OCI-LY7 (cell line): ENCODE measurements at regions not wholly inside any gene's neighbourhood (a gene's known extent, or its start where the extent isn't known, plus 50 kb on each side); places are given as distances from the start of the nearest gene placed in this dataset.

ENCODE experiments used
- BruUV-seq: library from RNA; stranded (reverse); fragments of 400-500 nt; replicated peaks from 2 replicates; lab custom pipeline; 2021; lab: Mats Ljungman, UMichigan
- CTCF ChIA-PET: fragments of 300-600 bp; sonication (Branson Sonifier 250); formaldehyde crosslinking; loops from one replicate; lab custom pipeline; 2022; ENCODE audit warnings: antibody characterized with exemption; ENCODE audit not compliant: unreplicated experiment; lab: Charles Lee
- POLR2A ChIA-PET: fragments of 300-600 bp; sonication (Branson Sonifier 250); formaldehyde crosslinking; loops from one replicate; lab custom pipeline; 2022; ENCODE audit warnings: antibody characterized with exemption; lab: Charles Lee
- DNase-seq: peaks from one replicate; pipeline ENCODE4 v3.0.0-alpha.2; 2015; ENCODE audit warnings: low spot score
- H2AFZ ChIP-seq: fragments of 200-600 bp; sonication (generic), shearing (Covaris generic); 2 replicates; pipeline ENCODE4 v1.6.1; 2014; ENCODE audit warnings: mild to moderate bottlenecking, antibody characterized with exemption, low read length, moderate library complexity
- H3K27ac ChIP-seq: fragments of 200-600 bp; sonication (generic); 2 replicates; pipeline ENCODE4 v1.5.1; 2014; ENCODE audit warnings: mixed run types, low read depth, mild to moderate bottlenecking, moderate library complexity, low read length, inconsistent platforms; ENCODE audit not compliant: poor library complexity, severe bottlenecking
- H3K36me3 ChIP-seq: fragments of 200-600 bp; sonication (generic); 2 replicates; pipeline ENCODE4 v1.6.1; 2014; ENCODE audit warnings: mild to moderate bottlenecking, antibody characterized with exemption, low read length, moderate library complexity, mixed read lengths; ENCODE audit not compliant: insufficient read depth
- H3K4me1 ChIP-seq: fragments of 200-600 bp; sonication (generic); 2 replicates; pipeline ENCODE4 v1.5.1; 2014; ENCODE audit warnings: mild to moderate bottlenecking, low read length; ENCODE audit not compliant: insufficient read depth, poor library complexity, severe bottlenecking
- H3K4me2 ChIP-seq: fragments of 200-600 bp; sonication (generic); 2 replicates; pipeline ENCODE4 v1.6.1; 2014; ENCODE audit warnings: mild to moderate bottlenecking, low read length
- H3K4me3 ChIP-seq: fragments of 200-600 bp; sonication (generic); 2 replicates; pipeline ENCODE4 v1.5.1; 2014; ENCODE audit warnings: mild to moderate bottlenecking, low read depth, low read length; ENCODE audit not compliant: poor library complexity, severe bottlenecking
- H3K79me2 ChIP-seq: fragments of 200-600 bp; sonication (generic); 2 replicates; pipeline ENCODE4 v1.6.1; 2016; ENCODE audit warnings: low read depth, mild to moderate bottlenecking, low read length, moderate library complexity, mixed read lengths; ENCODE audit not compliant: insufficient read depth
- H3K9me2 ChIP-seq: fragments of 200-600 bp; sonication (generic); 2 replicates; pipeline ENCODE4 v1.6.1; 2016; ENCODE audit warnings: mild to moderate bottlenecking, low read length, mixed read lengths; ENCODE audit not compliant: insufficient read depth
- H3K9me3 ChIP-seq: fragments of 200-600 bp; sonication (generic); 2 replicates; pipeline ENCODE4 v1.6.1; 2014; ENCODE audit warnings: mild to moderate bottlenecking, mixed run types, low read length, mixed read lengths
- H4K20me1 ChIP-seq: fragments of 200-600 bp; sonication (generic); 2 replicates; pipeline ENCODE4 v1.6.1; 2014; ENCODE audit warnings: mild to moderate bottlenecking, antibody characterized with exemption, low read length, moderate library complexity, mixed read lengths; ENCODE audit not compliant: insufficient read depth
- EZH2phosphoT487 ChIP-seq: fragments of 200-600 bp; sonication (generic); IDR thresholded peaks from 2 replicates; pipeline ENCODE4 v1.6.1; 2018; ENCODE audit warnings: low read depth, borderline replicate concordance, mild to moderate bottlenecking, mixed run types, antibody characterized with exemption, low read length, moderate library complexity, mixed read lengths
- intact Hi-C: fragments of 100-400 bp; cut with micrococcal nuclease; formaldehyde crosslinking; loops from one replicate; pipeline ENCODE4 v1.10.0; 2022; ENCODE audit not compliant: unreplicated experiment
- TF ChIP-seq, protein P1 (sequence below): fragments of 200-600 bp; sonication (generic); conservative IDR thresholded peaks from 2 replicates; pipeline ENCODE4 v1.5.1; 2014; ENCODE audit warnings: mild to moderate bottlenecking, antibody characterized with exemption, low read length, moderate library complexity, mixed read lengths

DNA sequence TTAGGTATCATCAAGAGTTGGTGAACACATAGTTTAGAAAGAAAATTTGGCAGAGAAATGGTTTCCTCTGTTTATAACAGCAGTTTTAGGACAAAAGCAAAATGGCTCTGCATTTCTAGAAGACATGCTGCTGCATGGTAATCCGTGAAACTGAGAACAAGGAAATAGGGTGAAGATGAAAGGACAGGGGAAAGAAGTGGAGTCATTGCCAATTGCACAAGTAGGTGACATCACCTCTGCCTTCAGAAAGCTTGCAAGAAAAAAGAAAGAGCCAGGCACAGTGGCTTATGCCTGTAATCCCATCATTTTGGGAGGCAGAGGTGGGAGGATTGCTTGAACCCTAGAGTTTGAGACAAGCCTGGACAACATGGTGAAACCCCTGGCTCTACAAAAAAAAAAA lies 217.6 kb downstream of the LMX1A start:
- H3K36me3 ChIP-seq = no peaks in the 10 kb centered on the region
- H3K79me2 ChIP-seq = no peaks in the 10 kb centered on the region
- no peaks in the 10 kb centered on the region for H3K9me3 ChIP-seq
- no peak overlapping the region for H3K27ac ChIP-seq
- intact Hi-C loops = no loop called here
- H4K20me1 ChIP-seq = no peaks in the 10 kb centered on the region
- no peak overlapping the region for H3K4me3 ChIP-seq
- no peak overlapping the region for H3K4me2 ChIP-seq
- no peak for DNase-seq
- CTCF ChIA-PET = no interaction called here
- no TSS peak for BruUV-seq
- no peaks in the 10 kb centered on the region for H3K4me1 ChIP-seq
- H3K9me2 ChIP-seq = no peaks in the 10 kb centered on the region
- H2AFZ ChIP-seq = no peak overlapping the region
- TF ChIP-seq, protein P1, sequence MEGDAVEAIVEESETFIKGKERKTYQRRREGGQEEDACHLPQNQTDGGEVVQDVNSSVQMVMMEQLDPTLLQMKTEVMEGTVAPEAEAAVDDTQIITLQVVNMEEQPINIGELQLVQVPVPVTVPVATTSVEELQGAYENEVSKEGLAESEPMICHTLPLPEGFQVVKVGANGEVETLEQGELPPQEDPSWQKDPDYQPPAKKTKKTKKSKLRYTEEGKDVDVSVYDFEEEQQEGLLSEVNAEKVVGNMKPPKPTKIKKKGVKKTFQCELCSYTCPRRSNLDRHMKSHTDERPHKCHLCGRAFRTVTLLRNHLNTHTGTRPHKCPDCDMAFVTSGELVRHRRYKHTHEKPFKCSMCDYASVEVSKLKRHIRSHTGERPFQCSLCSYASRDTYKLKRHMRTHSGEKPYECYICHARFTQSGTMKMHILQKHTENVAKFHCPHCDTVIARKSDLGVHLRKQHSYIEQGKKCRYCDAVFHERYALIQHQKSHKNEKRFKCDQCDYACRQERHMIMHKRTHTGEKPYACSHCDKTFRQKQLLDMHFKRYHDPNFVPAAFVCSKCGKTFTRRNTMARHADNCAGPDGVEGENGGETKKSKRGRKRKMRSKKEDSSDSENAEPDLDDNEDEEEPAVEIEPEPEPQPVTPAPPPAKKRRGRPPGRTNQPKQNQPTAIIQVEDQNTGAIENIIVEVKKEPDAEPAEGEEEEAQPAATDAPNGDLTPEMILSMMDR = no peak
- TF ChIP-seq EZH2phosphoT487 = no peak
- POLR2A ChIA-PET = no interaction called here

DNA sequence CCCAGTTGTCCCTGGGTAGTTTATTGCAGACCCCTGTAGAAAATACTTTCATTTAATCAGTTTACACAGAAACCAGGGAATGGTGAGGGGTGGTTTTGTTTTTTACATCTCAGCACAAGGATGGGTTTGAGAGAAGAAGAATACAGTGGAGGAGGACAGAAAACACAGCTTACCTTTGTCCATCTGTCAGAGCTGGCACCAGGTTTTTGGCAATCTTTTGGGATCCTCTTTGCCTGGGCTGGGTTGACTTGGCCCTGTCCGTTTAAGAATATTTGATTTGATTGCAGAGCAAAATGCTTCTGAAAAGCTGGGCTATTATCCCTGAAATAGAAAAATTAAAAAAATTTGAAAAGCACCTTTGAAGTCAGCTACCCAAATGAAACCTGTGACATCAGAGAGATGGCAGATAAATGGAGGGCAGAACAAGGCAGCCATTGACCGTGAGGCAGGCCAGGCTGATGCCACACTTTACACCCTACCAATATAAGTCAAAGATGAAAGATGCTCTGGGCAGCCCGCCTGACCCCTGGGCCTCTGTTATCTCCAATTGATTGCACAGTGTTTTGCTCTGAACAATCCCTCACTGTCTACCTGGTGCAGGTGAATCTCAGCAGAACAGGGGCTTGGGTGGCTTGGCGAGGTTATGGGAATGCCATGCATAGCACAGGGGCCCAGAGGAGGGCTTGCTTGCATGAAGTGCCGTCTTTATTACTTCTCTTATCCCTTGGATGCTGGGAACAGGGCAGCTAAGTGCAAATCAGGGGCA lies 218.8 kb downstream of the LMX1A start:
- Histone ChIP-seq H4K20me1 (no peaks in the 10 kb centered on the region), H3K36me3 (no peaks in the 10 kb centered on the region), H2AFZ (no peak overlapping the region), H3K27ac (no peak overlapping the region), H3K4me1 (no peaks in the 10 kb centered on the region), H3K9me2 (no peaks in the 10 kb centered on the region), H3K79me2 (no peaks in the 10 kb centered on the region), H3K9me3 (no peaks in the 10 kb centered on the region), H3K4me3 (no peak overlapping the region), H3K4me2 (no peak overlapping the region)
- DNase-seq = no peak
- intact Hi-C loops = no loop called here
- no TSS peak for BruUV-seq
- POLR2A ChIA-PET = no interaction called here
- CTCF ChIA-PET = no interaction called here
- TF ChIP-seq, protein P1 = no peak

DNA sequence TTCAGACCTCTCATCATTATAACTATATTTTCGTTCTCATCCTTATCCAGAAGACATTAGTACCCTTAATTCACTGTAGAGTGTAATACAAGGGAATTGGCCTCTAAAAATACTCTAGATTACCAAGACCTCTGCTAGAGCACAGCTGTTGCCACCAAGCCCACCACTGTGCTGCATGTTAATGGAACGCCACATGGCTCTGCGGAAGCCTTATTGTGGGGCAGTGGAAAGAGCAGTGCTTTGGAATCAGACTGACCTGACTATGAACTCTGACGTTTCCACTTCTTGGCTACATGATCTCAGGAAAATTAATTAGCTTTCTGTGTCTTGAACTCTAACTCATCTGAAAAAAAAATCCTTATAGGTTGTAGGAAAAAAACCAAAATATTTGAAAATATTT lies 222.1 kb downstream of the LMX1A start:
- H3K79me2 ChIP-seq = no peaks in the 10 kb centered on the region
- DNase-seq = no peak
- intact Hi-C loops = no loop called here
- no peaks in the 10 kb centered on the region for H3K9me2 ChIP-seq
- no peaks in the 10 kb centered on the region for H3K9me3 ChIP-seq
- POLR2A ChIA-PET = interaction anchor here (0.7 kb wide), 1 partner anchor 1272 kb away, joined by 3 read pairs; no protein-coding TSS in a partner anchor
- H4K20me1 ChIP-seq = no peaks in the 10 kb centered on the region
- H2AFZ ChIP-seq = no peak overlapping the region
- BruUV-seq = no TSS peak
- no peak for TF ChIP-seq EZH2phosphoT487
- TF ChIP-seq, protein P1 = no peak
- H3K36me3 ChIP-seq = no peaks in the 10 kb centered on the region
- no peak overlapping the region for H3K27ac ChIP-seq
- H3K4me3 ChIP-seq = no peak overlapping the region
- no peak overlapping the region for H3K4me2 ChIP-seq
- CTCF ChIA-PET = no interaction called here
- H3K4me1 ChIP-seq = no peaks in the 10 kb centered on the region
